Activated CD4-positive, CD25-positive, alpha-beta regulatory T cell treated with anti-CD3 and anti-CD28 coated beads, Interleukin-2, amount 50 U/mL, for 24 hours (primary cell): ENCODE measurements at regions not wholly inside any gene's neighbourhood (a gene's known extent, or its start where the extent isn't known, plus 50 kb on each side); places are given as distances from the start of the nearest gene placed in this dataset.
"Not testable (repeated sequence)": the region's sequence is repeated elsewhere in the genome, so short reads cannot be mapped to it uniquely, and the experiment has no call there.

Source experiments
- ATAC-seq, 2 donors: fragments of 150-1000 bp; cut with Tn5 transposase; one replicate each; pipeline ENCODE4 v1.10.0; 2021; ENCODE audit warnings: mild to moderate bottlenecking in 1 of 2, moderate library complexity in 1 of 2

DNA sequence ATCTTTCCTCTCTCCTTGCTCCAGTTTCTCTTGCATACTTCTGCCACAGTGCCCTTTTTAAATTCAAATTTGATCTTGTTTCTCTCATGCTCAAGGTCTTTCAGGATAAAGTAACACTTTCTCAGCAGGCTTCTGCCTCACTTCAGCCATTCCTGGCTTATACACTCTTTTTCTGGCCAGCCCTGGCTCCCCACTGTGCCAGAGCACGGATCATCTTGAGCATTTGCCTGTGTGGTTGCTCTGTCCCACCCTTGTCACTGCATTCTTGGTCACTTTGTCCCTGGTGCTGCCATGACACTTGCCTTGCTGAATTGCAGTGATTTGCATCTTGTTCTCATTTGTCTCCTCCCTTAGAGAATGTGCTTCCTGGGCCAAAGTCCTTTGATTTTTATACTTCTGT lies 634.3 kb downstream of the TMEM182 start:
- ATAC-seq, result no peak

DNA sequence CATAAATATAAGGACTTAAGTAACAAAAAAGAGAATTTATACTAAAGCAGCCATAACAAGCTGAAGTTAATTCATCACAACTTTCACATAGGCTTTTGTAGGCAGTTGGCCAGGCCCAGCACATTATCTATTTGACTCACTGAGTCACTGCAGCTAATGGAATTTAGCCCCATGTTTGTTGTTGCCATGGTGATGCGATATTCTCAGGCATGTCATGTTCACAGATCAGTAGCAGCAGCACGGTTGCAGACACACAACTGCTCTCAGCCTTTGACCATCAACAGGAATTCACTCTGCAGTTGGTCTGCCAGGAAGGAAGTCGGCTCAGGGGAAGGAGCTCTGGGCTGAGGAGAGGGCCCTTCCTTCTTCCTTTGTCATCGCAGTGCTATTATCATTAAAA lies 639.8 kb downstream of the TMEM182 start:
- no peak for ATAC-seq

DNA sequence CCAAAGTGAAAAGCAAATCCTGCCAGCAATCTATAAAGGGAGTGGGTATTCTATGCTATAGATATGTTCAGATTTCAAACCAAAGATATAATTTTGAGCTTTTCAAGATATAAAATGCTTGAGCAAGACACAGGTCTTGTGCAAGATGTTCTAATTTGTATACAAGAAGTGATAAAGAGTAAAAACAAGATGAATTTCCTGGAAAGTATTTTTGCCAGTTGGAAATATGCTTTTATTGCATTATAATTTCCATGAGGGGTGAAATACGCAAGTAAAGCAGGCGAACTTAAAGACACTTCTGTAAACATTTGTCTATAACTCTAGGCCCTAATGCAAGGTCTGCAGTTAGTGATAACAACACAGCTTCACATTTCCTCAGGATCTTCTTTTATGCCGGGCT lies 640.5 kb downstream of the TMEM182 start:
- no peak for ATAC-seq

DNA sequence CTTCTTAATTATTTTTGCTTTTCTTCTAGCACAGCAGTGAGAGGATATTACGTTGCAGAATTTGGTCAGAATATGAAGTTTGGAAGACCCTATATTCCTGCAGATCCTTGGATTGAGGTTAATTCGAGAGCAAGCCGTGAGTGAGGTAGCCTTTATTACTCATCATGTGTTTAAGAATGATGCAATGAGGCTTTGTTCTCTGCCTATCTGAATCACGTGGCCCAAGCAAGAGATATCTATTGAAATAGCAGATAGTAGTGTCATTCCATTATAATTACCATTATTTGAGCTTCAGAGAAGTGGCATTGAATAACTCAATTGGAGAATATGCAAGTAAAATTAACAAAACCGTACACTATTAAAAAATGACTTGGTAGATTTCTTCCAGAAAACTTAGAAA lies 641.1 kb downstream of the TMEM182 start:
- ATAC-seq, result no peak

DNA sequence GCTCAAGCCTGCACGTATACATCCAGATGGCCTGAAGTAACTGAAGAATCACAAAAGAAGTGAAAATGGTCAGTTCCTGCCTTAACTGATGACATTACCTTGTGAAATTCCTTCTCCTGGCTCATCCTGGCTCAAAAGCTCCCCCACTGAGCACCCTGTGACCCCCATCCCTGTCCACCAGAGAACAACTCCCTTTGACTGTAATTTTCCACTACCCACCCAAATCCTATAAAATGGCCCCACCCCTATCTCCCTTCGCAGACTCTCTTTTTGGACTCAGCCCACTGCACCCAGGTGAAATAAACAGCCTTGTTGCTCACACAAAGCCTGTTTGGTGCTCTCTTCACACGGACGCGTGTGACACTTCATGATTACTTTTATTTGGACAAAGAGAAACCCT lies 641.6 kb downstream of the TMEM182 start:
- ATAC-seq, result not testable (repeated sequence)

DNA sequence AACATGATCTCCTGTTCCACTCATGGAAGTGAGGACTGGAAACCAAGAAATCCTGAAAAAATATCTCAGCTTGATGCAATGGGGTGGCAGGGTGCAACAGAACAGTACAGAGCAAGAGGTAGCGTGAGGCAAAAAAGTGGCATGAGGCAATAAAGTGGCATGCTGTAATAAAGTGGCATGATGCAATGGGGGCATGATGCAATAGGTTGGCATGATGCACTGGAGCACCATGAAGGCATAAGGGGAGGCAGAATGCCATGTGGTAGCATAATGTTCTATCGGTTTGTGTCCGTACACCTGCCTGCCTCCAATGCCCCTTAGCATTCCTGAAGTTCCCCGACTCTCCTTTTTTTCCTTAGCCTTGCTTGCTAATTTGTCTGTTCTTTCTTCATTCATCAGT lies 648.4 kb downstream of the TMEM182 start:
- ATAC-seq, result no peak

DNA sequence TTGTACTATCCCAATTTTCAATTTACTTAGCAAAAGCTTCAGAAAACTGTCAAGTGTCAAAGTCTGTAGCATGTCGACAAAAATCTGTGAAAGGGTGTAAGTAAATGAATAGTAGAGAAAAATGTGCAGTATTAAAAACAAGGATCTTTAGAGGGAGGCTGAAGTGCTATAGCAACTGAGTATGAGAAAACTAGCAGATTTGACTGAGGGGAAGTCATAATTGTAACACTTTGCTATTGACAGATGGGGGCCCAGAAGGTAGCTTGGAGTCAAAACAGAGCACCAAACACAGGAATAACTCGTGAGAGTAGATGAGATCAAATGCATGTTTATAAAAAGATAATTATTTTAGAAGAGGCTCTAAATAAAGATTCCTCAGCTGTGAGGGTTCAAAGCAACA lies 657.7 kb downstream of the TMEM182 start:
- ATAC-seq, result no peak

DNA sequence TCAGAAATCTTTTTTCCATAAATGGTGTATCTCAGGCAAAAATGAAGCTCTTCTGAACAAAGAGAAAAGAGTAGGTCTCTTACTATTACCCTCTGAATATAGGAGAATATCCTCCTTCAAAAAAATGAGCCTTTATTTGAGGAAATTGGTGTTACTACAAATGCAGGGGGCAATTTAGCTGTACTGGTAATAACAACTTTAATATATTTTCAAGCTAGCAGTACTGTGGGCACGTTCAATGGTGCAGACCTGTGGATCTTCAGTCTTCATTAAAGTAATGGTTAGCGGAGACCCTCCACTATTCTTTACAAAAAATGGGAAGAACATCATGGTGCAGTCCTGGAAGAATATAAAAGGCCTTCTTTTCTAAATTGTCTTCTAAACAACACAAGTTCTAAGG lies 661.3 kb downstream of the TMEM182 start:
- ATAC-seq, result no peak

DNA sequence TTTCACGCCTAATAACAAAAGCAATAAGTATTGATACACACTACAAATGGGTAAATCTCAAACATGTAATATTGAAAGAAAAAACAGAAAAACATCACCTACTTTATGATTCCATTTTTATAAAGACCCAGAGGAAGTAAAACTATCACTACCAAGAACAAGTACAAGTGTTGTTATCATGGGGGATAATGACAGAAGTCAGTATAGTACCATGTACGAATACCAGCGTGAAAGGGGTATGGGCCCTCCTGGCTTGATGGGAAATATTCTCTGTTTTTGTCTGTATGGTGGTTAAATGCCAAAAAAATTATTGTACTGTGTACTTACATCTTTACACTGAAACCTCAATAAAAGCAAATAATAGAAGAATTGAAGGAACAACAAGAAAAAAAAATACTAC lies 665.7 kb downstream of the TMEM182 start:
- ATAC-seq, result no peak

DNA sequence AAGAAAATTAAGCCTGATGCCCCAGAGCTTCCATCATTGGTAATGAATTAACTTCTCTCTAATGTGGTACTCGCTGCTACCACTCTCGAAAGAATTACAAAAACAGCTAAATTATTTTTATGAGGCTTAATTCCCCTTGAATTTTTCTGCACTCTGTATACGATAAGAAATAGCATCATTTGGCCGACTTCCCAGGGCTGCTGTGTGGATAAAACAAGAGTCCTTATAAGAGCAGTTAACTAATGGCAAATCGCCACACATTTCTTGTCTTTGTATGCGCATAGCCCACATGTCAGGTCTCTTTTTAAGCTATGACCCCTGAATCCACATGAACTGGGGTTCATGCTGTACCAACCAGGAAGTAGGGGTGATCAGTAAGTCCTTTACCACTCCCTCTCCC lies 668.4 kb downstream of the TMEM182 start:
- ATAC-seq, result no peak

DNA sequence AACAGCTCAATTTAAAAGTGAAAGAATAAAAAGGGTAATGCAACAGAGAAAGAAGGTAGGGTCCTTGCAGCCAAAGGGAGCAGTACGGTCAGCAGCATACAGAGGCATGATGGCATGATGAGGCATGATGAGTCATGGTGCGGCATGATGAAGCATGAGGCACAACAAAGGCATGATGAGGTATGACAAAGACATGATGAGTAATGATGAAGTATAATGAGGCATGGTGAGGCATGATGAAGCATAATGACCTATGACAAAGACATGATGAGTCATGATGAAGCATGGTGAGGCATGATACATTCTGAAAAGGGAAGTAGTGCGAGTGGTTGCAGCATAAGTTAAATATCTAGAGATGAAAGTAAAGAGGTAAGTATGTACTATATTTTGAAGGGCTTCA lies 673.2 kb downstream of the TMEM182 start:
- peak; percentile 69 to 72 for ATAC-seq

DNA sequence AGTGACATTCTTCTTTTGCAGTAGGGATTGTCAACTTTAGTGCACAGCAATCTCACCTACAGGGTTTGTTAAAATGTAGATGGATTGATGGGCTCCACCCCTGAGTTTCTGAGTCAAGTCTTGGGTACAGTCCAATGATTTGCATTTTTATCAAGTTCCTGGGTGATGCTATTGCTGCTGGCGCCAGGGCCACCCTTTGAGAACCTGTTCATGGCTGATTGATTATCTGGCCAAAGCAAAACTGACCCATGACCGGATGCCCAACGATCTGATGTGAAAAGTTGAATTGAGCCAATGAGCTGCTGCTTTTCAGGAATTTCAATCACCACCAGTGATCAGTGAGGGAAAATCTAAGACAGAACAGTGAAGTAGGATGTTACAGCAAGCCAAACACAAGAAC lies 675.3 kb downstream of the TMEM182 start:
- ATAC-seq, result no peak

DNA sequence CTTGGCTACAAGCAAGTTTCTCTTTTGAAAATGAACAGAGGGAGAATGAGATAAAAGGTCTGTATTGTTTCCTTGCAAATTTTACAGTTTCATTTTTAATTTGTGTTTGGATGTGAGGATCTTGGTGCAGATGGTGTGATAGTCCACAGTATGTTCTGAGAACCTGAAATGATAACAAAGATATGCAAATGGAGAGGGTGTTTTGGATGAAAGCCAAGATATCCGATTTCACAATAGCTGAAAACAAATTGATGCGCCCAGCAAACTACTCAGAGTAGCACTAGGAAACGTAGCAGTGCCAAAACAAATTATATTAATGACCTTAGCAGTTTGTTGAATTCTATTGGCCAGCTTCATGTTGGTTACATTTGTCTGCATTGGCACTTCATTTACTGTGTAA lies 683.5 kb downstream of the TMEM182 start:
- ATAC-seq, result no peak

DNA sequence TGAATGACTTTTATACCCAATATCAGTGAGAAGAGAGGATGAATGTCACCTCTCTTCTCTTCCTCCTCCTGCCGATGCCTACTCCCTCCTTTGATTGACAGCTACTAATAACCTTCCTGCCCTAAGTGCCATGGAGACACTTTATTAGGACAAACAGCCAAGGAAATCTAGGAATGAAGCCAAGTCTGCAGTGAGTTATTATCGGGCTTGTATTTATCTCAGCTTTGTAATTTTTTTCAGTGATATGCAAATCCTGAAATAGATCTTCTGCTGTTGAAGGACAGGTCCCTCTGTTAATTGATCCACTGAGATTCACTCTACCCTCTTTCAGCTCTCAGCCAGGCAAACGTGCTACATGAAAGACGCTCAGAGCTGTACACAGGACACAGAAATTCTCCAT lies 686.7 kb downstream of the TMEM182 start:
- ATAC-seq, result no peak

DNA sequence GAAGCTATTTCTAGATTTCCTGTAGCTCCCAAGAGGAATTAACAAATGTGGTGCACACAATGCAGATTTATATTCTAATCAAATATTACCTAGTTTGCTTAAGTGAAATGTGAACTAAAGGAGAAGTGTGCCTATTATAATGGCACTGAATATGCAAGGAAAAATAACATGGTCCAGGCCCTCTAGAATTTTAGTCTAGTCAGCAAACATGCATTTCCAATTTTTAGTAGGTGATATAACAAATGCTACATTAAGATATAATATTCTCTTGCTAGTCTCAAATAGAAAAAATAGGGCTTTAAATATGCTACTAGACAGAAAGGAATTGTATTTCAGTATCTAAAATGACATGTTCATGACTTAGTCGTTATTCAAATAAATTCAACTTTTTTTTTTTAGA lies 689.5 kb downstream of the TMEM182 start:
- no peak for ATAC-seq

DNA sequence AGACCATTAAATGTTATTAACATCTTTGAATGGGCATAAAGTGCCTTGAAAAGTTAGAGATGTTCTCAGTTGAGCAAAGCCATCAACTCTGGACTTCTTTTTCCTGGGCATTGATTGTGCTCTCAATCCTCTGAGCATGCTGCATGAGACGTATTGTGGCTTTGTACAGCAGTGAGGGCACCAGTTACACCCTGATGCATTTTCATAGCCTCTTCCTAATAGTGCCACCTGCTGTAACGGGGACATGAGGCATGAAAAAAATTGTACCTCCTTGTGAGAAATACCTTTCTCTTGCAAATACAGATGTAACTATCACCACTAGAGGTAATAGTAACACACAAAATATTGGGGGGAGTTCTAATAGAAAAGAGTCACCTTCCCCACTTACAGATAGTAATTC lies 697.5 kb downstream of the TMEM182 start:
- ATAC-seq, result no peak

DNA sequence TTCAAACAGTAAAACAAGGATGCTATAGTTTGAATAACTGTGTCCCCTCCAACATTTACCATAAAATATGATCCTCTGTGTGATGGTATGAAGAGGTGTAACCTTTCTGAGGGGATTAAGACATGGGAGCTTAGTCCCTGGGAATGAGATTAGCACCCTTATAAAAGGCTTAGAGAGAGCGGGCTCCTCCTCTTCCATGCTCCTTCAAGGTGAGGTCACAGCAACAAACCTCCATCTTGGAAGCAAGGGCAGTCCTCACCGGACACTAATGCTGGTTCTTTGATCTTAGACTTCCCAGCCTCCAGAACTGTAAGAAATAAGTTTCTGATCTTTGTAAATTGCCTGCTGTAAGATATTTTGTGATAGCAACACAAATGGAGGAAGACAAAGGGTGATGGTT lies 700.3 kb downstream of the TMEM182 start:
- no peak for ATAC-seq

DNA sequence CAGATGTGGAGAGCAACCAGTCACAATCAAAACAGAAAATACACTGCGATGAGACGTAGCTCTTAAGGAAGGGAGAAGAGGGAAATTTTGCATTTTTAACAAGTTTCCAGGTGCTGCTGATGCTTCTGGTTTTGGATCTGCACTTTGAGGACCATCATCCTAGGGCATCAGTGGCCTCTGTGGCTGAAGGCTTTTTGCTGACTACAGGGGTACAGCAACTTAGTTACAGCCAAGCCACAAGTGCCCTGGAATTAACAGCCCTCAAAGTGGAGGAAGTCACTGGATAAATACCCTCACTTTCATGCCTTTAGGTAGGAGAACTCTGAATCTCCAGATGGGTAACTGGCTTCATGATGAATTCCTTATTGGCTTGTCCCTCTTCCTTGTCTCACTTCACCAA lies 700.9 kb downstream of the TMEM182 start:
- ATAC-seq, result no peak

DNA sequence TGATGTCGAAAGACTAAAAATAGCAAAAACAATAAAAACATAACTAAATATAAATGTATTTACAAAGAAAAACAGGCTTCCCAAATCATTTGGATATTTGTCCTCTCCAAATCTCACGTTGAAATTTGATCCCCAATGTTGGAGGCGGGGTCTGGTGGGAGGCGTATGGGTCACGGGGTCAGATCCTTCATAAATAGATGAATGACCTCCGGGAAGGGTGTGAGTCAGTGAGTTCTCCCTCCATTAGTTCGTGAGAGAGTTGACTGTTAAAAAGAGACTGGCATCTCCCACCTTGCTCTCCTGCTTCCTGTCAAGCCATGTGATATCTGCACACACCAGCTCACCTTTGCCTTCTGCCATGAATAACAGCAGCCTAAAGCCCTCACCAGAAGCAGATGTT lies 703.0 kb downstream of the TMEM182 start:
- no peak for ATAC-seq

DNA sequence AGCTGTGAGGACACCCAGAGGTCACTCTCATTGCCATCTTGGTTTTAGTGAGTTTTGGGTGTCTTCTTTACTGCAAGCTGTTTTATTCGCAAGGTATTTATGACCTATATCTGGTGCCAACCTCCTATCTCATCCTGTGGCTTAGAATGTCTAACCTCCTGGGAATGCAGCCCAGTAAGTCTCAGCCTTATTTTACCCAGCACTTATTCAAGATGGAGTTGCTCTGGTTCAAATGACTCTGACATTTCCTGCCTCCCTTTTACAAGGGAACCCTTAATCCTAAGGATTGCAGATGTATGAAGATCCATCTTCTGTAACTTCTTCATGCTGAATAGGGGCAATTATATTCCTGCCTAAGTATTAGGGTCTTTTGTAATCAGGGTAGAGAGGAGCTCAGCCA lies 708.0 kb downstream of the TMEM182 start:
- no peak for ATAC-seq

DNA sequence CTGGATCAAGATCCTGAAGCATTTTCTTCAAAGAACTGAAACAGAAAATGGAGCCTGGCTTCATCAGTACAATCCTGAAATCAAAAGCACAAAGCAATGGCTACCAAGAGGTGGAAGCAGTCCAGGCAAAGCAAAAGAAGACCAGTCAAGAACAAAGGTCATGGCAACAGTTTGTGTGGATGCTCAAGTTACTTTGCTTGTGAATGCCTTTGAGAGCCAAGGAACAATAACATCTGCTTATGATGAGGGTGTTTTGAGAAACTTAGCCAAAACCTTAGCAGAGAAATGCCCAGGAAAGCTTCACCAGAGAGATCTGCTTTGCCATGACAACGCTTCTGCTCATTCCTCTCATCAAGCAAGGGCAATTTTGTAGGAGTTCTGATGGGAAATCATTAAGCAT lies 723.1 kb downstream of the TMEM182 start:
- ATAC-seq, result no peak

DNA sequence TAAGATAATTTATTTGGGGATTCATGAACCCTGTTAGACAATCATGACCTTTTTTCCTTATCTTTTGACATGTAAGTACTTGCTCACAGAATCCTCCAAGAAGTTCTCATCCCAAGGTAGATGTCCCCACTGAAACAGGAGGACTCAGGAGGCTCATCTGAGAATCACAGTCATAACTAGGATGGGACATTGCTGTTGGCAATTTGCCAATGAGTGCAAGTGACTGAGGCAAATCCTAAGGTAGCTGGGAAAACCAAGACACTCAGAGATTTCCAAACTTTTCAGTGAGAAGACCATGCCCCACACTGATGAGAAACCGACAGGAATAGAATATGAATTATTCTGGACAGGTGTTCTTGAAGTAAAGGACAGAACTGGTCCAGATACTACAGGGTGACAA lies 735.0 kb downstream of the TMEM182 start:
- ATAC-seq, result no peak

DNA sequence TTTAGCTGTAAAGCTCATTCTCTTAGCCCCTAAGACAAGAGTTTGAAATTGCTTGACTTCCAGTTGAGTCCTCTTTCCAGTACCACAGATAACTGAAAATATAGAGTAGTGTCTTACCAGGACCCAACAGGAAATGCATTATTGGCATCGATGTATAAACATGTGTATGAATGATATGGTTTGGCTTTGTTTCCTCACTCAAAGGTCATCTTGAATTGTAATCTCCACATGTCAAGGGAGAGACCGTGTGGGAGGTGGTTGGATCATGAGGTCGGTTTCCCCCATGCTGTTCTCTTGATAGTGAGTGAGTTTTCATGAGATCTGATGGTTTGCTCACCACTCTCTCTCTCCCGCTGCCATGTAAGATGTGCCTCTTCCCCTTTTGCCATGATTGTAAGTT lies 745.0 kb downstream of the TMEM182 start:
- no peak for ATAC-seq

DNA sequence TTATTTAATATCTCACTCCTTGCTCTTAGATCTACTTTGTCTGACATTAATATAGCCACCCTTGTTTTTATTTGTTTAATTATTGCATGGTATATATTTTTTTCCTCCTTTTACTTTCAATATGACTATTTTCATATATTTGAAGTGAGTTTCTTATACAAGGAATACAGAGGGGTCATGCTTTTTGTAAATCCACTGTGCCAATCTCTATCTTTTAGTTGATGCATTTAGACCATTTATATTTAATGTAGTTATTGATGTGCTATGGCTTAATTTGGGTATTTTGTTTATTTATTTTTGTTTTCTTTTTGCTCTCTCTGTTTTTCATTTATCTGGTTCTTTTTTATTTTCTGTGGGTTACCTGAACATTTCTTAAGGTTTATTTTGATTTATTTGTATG lies 750.6 kb downstream of the TMEM182 start:
- no peak for ATAC-seq

DNA sequence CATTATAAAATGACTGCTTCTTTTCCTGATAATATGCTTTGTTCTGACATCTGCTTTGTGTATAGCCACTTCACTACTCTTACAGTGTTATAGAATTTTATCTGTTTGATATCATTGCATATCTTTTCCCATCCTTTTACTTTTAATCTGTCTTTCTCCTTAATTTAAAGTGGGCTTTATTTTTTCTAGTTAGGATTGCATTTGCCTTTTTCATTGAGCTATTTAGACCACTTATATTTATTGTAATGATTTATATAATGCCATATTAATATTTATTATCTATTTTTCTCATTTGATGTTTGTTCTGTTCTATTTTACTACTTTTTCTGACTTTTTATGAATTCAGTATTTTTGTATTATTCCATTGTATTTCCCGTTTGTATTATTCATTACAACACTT lies 758.7 kb downstream of the TMEM182 start:
- ATAC-seq, result no peak

DNA sequence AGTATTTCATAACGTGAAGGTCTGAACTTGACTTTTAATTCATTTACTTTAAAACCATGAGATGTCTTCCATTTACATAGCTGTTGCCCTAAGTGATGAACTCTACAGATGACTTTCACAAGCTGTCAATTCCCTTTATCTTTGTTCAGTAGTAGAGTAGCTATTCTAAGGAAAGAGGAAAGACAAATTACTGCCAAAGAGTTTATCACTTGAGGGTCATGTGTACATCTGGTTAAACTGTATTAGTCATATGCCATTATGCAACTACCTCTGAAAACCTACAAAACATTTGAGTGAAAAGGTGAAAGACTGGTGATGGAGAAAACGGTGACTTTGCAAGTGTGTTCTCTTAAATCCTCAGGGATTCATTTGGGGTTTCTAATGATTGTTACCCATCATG lies 763.9 kb downstream of the TMEM182 start:
- no peak for ATAC-seq
